Liver (tissue), 3 donors: ENCODE measurements at regions not wholly inside any gene's neighbourhood (a gene's known extent, or its start where the extent isn't known, plus 50 kb on each side); places are given as distances from the start of the nearest gene placed in this dataset.

ENCODE experiments used
- CTCF ChIP-seq: fragments of 150-350 bp; IDR thresholded peaks from 2 replicates; pipeline ENCODE4 v1.5.1; 2017; ENCODE audit warnings: improper control_type of control experiment, low read depth, low read length; ENCODE audit not compliant: missing input control
- HNF4A ChIP-seq, 2 donors: conservative IDR thresholded peaks; 2 replicates each; pipeline ENCODE4 v1.6.1; 2016; ENCODE audit warnings: antibody characterized with exemption in 2 of 2, mild to moderate bottlenecking in 2 of 2
- JUND ChIP-seq, 2 donors: IDR thresholded peaks; 2 replicates each; pipeline ENCODE4 v1.6.1; 2016; ENCODE audit warnings: antibody characterized with exemption in 2 of 2
- RAD21 ChIP-seq, 2 donors: IDR thresholded peaks; 2 replicates each; pipeline ENCODE4 v1.6.1; 2016; ENCODE audit warnings: antibody characterized with exemption in 2 of 2, mild to moderate bottlenecking in 2 of 2
- TAF1 ChIP-seq: conservative IDR thresholded peaks from 2 replicates; pipeline ENCODE4 v1.6.1; 2016; ENCODE audit warnings: antibody characterized with exemption, mild to moderate bottlenecking
- donor health status: healthy.
- donor health status: healthy.

- TF ChIP-seq TAF1 (peak; percentile 13), CTCF (no peak), JUND (IDR thresholded peaks at IDR 0.05) (peak; percentile 58 to 65), RAD21 (IDR thresholded peaks at IDR 0.05) (no peak), HNF4A (conservative IDR thresholded peaks at IDR 0.05) (peak; percentile 81 to 83)
Observed at GRCh38 chr1:67534627-67535065, 104.4 kb upstream of the SERBP1 start.
